T-cell (primary cell): ENCODE measurements at regions not wholly inside any gene's neighbourhood (a gene's known extent, or its start where the extent isn't known, plus 50 kb on each side); places are given as distances from the start of the nearest gene placed in this dataset.

Experiments
- ATAC-seq, 4 experiments: fragments of 200-7000 bp in 3 of 4; fragments of 150-1000 bp in 1 of 4; cut with Tn5 transposase; replicated peaks in 1 of 4; 1 replicate in 3 of 4; 2 replicates in 1 of 4; pipeline ENCODE4 v1.10.0; 2021; ENCODE audit warnings: moderate library complexity in 3 of 4, mild to moderate bottlenecking in 2 of 4, moderate number of reproducible peaks in 1 of 4
- CTCF ChIA-PET, 2 donors: fragments of 300-600 bp; sonication (Branson Sonifier 250); formaldehyde crosslinking; loops; one replicate each; lab custom pipeline; 2022; ENCODE audit warnings: antibody characterized with exemption in 2 of 2; lab: Charles Lee
- POLR2A ChIA-PET, 2 donors: fragments of 300-600 bp; sonication (Branson Sonifier 250); formaldehyde crosslinking; loops; one replicate each; lab custom pipeline; 2022; ENCODE audit warnings: antibody characterized with exemption in 2 of 2; lab: Charles Lee
- DNase-seq, 35 experiments: peaks; one replicate each; pipeline versions ENCODE4 v3.0.0 to v3.0.0-alpha.2; 2013 to 2023
- H3K27ac ChIP-seq: one replicate; pipeline ENCODE4 v1.5.1; 2013; ENCODE audit warnings: low read length
- H3K27me3 ChIP-seq, 2 experiments: replicated peaks in 1 of 2; 1 replicate in 1 of 2; 2 replicates in 1 of 2; pipeline versions ENCODE4 v1.6.1 to v1.7.0; 2013; ENCODE audit warnings: low read length in 1 of 2, mixed read lengths in 1 of 2; ENCODE audit not compliant: control insufficient read depth in 2 of 2, insufficient read depth in 2 of 2; ENCODE audit errors: extremely low read depth in 1 of 2
- H3K36me3 ChIP-seq, 2 donors: 1 replicate in 1 of 2; 2 replicates in 1 of 2; pipeline versions ENCODE4 v1.6.1 to v1.7.0; 2013; ENCODE audit warnings: low read length in 1 of 2; ENCODE audit not compliant: control insufficient read depth in 2 of 2, insufficient read depth in 1 of 2; ENCODE audit errors: extremely low read depth in 1 of 2
- H3K4me1 ChIP-seq, 2 experiments: 1 replicate in 1 of 2; 2 replicates in 1 of 2; pipeline versions ENCODE4 v1.6.1 to v1.7.0; 2013; ENCODE audit warnings: low read length in 2 of 2, mixed read lengths in 1 of 2; ENCODE audit not compliant: insufficient read depth in 2 of 2, control insufficient read depth in 1 of 2; ENCODE audit errors: extremely low read depth in 1 of 2
- H3K4me3 ChIP-seq, 2 donors: 1 replicate in 1 of 2; 2 replicates in 1 of 2; pipeline versions ENCODE4 v1.5.1 to v1.7.0; 2013; ENCODE audit warnings: mild to moderate bottlenecking in 2 of 2, low read length in 1 of 2, moderate library complexity in 1 of 2; ENCODE audit not compliant: control insufficient read depth in 1 of 2; ENCODE audit errors: extremely low read depth in 1 of 2
- H3K9me3 ChIP-seq: 2 replicates; pipeline ENCODE4 v1.7.0; 2013
- H3K27ac Mint-ChIP-seq, 2 donors: one replicate each; pipeline ENCODE4 v1.8.0; 2020 to 2021; ENCODE audit warnings: mild to moderate bottlenecking in 2 of 2, mixed read lengths in 2 of 2
- H3K27me3 Mint-ChIP-seq, 2 donors: one replicate each; pipeline ENCODE4 v1.8.0; 2021 to 2022; ENCODE audit warnings: mixed read lengths in 2 of 2
- H3K36me3 Mint-ChIP-seq: one replicate; pipeline ENCODE4 v1.8.0; 2021; ENCODE audit warnings: mixed read lengths
- H3K4me1 Mint-ChIP-seq, 3 donors: one replicate each; pipeline ENCODE4 v1.8.0; 2020 to 2022; ENCODE audit warnings: mixed read lengths in 3 of 3, mild to moderate bottlenecking in 1 of 3
- H3K4me3 Mint-ChIP-seq, 3 donors: one replicate each; pipeline ENCODE4 v1.8.0; 2020 to 2022; ENCODE audit warnings: mild to moderate bottlenecking in 3 of 3, mixed read lengths in 3 of 3, moderate library complexity in 3 of 3
- H3K9me3 Mint-ChIP-seq, 3 donors: one replicate each; pipeline ENCODE4 v1.8.0; 2020 to 2022; ENCODE audit warnings: mixed read lengths in 3 of 3
- WGBS: methylation state at CpG from one replicate; pipeline ENCODE4 v1.1.5; 2013; ENCODE audit warnings: missing lambda C conversion rate; ENCODE audit not compliant: insufficient coverage; 5-methylcytosine and 5-hydroxymethylcytosine counted together

- Histone ChIP-seq H3K9me3 (no peaks in the 10 kb centered on the region), H3K4me3 (no peak overlapping the region), H3K27me3 (no peaks in the 10 kb centered on the region), H3K36me3 (no peaks in the 10 kb centered on the region), H3K27ac (no peak overlapping the region), H3K4me1 (no peaks in the 10 kb centered on the region)
- WGBS = no CpG with 5 or more reads among the region's 6 CpGs
- Mint-ChIP-seq H3K4me1 (no peaks in the 10 kb centered on the region), H3K27ac (no peak overlapping the region), H3K9me3 (peaks cover 0 to 6% (median 3%) of the 10 kb centered on the region in 3 donors), H3K4me3 (no peak overlapping the region), H3K27me3 (no peaks in the 10 kb centered on the region), H3K36me3 (no peaks in the 10 kb centered on the region)
- POLR2A ChIA-PET = no interaction called here
- CTCF ChIA-PET = no interaction called here
- DNase-seq = no peak
- ATAC-seq = no peak
These were observed 85.3 kb upstream of the LIMCH1 start for GRCh38 chr4:41452484-41453225.

GRCh38 chr4:41454423-41454822, 83.5 kb upstream of the LIMCH1 start:
- DNase-seq (no peak), ATAC-seq (no peak)
- no peaks in the 10 kb centered on the region for H3K27me3 ChIP-seq
- no peak overlapping the region for H3K27ac ChIP-seq
- CTCF ChIA-PET = interaction anchor here in 1 of 2 donors (0.6 kb wide), 1 partner anchor 27 kb away, joined by 3 read pairs; no protein-coding TSS in a partner anchor
- H3K36me3 Mint-ChIP-seq = no peaks in the 10 kb centered on the region
- H3K9me3 ChIP-seq = no peaks in the 10 kb centered on the region
- peaks cover 0 to 6% (median 3%) of the 10 kb centered on the region in 3 donors for H3K9me3 Mint-ChIP-seq
- 90% methylated on average over 2 of the region's 4 CpGs for WGBS
- no peak overlapping the region for H3K4me3 Mint-ChIP-seq
- peaks cover 0 to 6% of the 10 kb centered on the region in 2 donors for H3K27me3 Mint-ChIP-seq
- H3K4me3 ChIP-seq = no peak overlapping the region
- no peaks in the 10 kb centered on the region for H3K36me3 ChIP-seq
- H3K4me1 Mint-ChIP-seq = no peaks in the 10 kb centered on the region
- no peaks in the 10 kb centered on the region for H3K4me1 ChIP-seq
- POLR2A ChIA-PET = no interaction called here
- no peak overlapping the region for H3K27ac Mint-ChIP-seq

- Histone ChIP-seq H3K9me3 (no peaks in the 10 kb centered on the region), H3K27me3 (no peaks in the 10 kb centered on the region), H3K27ac (no peak overlapping the region), H3K4me3 (no peak overlapping the region), H3K36me3 (no peaks in the 10 kb centered on the region), H3K4me1 (no peaks in the 10 kb centered on the region)
- CTCF ChIA-PET = no interaction called here
- Mint-ChIP-seq H3K4me3 (no peak overlapping the region), H3K9me3 (peaks cover 0 to 5% (median 5%) of the 10 kb centered on the region in 3 donors), H3K36me3 (no peaks in the 10 kb centered on the region), H3K27me3 (peaks cover 0 to 8% of the 10 kb centered on the region in 2 donors), H3K4me1 (no peaks in the 10 kb centered on the region), H3K27ac (no peak overlapping the region)
- POLR2A ChIA-PET = no interaction called here
- DNase-seq (no peak), ATAC-seq (no peak)
- no CpG with 5 or more reads among the region's 3 CpGs for WGBS
These were observed 82.8 kb upstream of the LIMCH1 start for GRCh38 chr4:41455206-41455605.

GRCh38 chr4:41456559-41457101, 81.3 kb upstream of the LIMCH1 start:
- POLR2A ChIA-PET = no interaction called here
- no peaks in the 10 kb centered on the region for H3K9me3 ChIP-seq
- H3K9me3 Mint-ChIP-seq = peaks cover 0 to 5% (median 4%) of the 10 kb centered on the region in 3 donors
- no peaks in the 10 kb centered on the region for H3K4me1 ChIP-seq
- ATAC-seq (no peak), DNase-seq (no peak)
- H3K27me3 Mint-ChIP-seq = peaks cover 0 to 8% of the 10 kb centered on the region in 2 donors
- no peaks in the 10 kb centered on the region for H3K4me1 Mint-ChIP-seq
- H3K36me3 ChIP-seq = no peaks in the 10 kb centered on the region
- WGBS = no CpG with 5 or more reads among the region's 4 CpGs
- H3K27ac Mint-ChIP-seq = no peak overlapping the region
- no peaks in the 10 kb centered on the region for H3K36me3 Mint-ChIP-seq
- no peak overlapping the region for H3K27ac ChIP-seq
- no peak overlapping the region for H3K4me3 Mint-ChIP-seq
- no peaks in the 10 kb centered on the region for H3K27me3 ChIP-seq
- CTCF ChIA-PET = no interaction called here
- H3K4me3 ChIP-seq = no peak overlapping the region

GRCh38 chr4:41458689-41459088, 79.3 kb upstream of the LIMCH1 start:
- no peaks in the 10 kb centered on the region for H3K4me1 Mint-ChIP-seq
- 100% methylated on average over 1 of the region's 2 CpGs for WGBS

GRCh38 chr4:41460641-41461040, 77.3 kb upstream of the LIMCH1 start:
- Mint-ChIP-seq H3K4me3 (no peak overlapping the region), H3K36me3 (no peaks in the 10 kb centered on the region), H3K27me3 (peaks cover 0 to 8% of the 10 kb centered on the region in 2 donors), H3K9me3 (peaks cover 3 to 12% (median 7%) of the 10 kb centered on the region in 3 donors), H3K27ac (no peak overlapping the region), H3K4me1 (no peaks in the 10 kb centered on the region)
- no peaks in the 10 kb centered on the region for H3K4me1 ChIP-seq
- DNase-seq (no peak), ATAC-seq (no peak)
- H3K27ac ChIP-seq = no peak overlapping the region
- H3K4me3 ChIP-seq = no peak overlapping the region
- POLR2A ChIA-PET = no interaction called here
- no peaks in the 10 kb centered on the region for H3K9me3 ChIP-seq
- H3K27me3 ChIP-seq = no peaks in the 10 kb centered on the region
- 88% methylated on average over 2 of the region's 5 CpGs for WGBS
- H3K36me3 ChIP-seq = no peaks in the 10 kb centered on the region
- CTCF ChIA-PET = no interaction called here

More at GRCh38 chr4:41458689-41459088, 79.3 kb upstream of the LIMCH1 start:
- H3K4me3 Mint-ChIP-seq = no peak overlapping the region
- Histone ChIP-seq H3K4me1 (no peaks in the 10 kb centered on the region), H3K4me3 (no peak overlapping the region), H3K27me3 (no peaks in the 10 kb centered on the region), H3K36me3 (no peaks in the 10 kb centered on the region), H3K9me3 (no peaks in the 10 kb centered on the region), H3K27ac (no peak overlapping the region)
- ATAC-seq (no peak), DNase-seq (no peak)
- H3K9me3 Mint-ChIP-seq = peaks cover 0 to 8% (median 4%) of the 10 kb centered on the region in 3 donors
- ChIA-PET CTCF (no interaction called here), POLR2A (interaction anchor here in 1 of 2 donors (0.6 kb wide), 1 partner anchor 36 kb away, joined by 5 read pairs; no protein-coding TSS in a partner anchor)
- no peaks in the 10 kb centered on the region for H3K36me3 Mint-ChIP-seq
- no peak overlapping the region for H3K27ac Mint-ChIP-seq
- peaks cover 0 to 8% of the 10 kb centered on the region in 2 donors for H3K27me3 Mint-ChIP-seq
